ENCODE measurements at regions not wholly inside any gene's neighbourhood (a gene's known extent, or its start where the extent isn't known, plus 50 kb on each side); places are given as distances from the start of the nearest gene placed in this dataset.

GRCh38 chr6:18962361-18962905 is 575.3 kb downstream of the RNF144B start:
- no peak for DNase-seq (ENCODE audit: low read depth)

DNA sequence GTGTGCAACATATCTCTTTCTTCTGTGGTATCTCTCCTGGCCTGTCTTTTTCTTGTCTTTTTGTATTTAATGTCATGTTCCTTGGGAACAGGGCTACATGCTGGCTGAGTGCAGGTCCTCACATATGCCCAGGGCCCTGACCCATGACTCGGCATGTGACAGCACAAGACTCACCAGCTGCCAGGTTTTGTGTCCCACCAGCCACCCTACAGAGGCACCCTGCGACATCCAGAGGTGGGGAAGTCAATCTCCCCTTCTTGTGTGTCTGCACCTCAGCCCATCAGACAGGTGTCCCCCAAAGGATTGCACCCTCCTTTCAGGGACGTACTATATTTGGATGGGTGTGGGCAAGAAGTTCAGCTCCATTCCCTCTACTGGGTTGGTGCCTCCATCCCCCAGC is 576.3 kb downstream of the RNF144B start:
- DNase-seq (ENCODE audit: low read depth), result no peak

- no peak for DNase-seq (ENCODE audit: low read depth)
Observed at GRCh38 chr6:18973251-18973650, 586.1 kb downstream of the RNF144B start.

- DNase-seq (ENCODE audit: low read depth), result no peak
Observed at GRCh38 chr6:18976091-18976490, 588.9 kb downstream of the RNF144B start.

DNA sequence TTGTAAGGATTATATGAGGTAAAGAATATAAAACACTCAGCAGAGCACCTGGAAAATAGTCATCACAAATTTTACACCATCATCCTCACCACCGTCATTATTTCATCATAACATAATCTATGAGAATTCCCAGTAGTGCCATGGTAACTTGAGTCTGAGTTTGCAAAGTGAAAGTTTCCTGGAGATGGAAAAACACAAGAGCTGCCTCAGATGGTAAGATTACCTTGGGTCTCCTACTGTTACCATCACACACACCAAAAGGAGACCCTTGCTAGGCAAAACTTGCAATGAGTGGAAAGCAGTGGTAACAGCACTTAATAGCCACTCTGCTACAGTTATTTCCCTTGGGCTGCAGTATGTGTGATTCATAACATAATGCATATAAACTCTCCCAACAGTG is 589.8 kb downstream of the RNF144B start:
- DNase-seq (ENCODE audit: low read depth), result no peak

- DNase-seq (ENCODE audit: low read depth), result no peak
Observed at GRCh38 chr6:18978337-18979128, 591.4 kb downstream of the RNF144B start.

DNA sequence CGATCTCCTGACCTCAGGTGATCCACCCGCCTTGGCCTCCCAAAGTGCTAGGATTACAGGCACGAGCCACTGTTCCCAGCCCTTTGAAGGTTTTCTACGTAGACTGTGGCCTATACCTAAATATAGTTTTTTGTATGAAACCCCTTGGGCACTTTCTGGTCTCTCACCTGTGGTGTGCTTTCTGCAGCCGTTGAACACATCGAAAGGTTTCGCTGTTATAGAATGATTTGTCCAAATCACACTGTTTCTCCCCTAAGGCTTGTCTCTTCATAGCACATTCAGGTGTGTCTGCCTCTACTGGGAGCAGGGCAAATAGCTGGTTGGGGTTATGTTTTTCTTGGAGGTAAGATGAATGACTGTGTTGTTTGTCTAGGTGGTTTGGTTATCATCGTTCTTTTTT is 597.9 kb downstream of the RNF144B start:
- no peak for DNase-seq (ENCODE audit: low read depth)

GRCh38 chr6:18985996-18986395 is 598.8 kb downstream of the RNF144B start:
- DNase-seq (ENCODE audit: low read depth), result no peak

DNA sequence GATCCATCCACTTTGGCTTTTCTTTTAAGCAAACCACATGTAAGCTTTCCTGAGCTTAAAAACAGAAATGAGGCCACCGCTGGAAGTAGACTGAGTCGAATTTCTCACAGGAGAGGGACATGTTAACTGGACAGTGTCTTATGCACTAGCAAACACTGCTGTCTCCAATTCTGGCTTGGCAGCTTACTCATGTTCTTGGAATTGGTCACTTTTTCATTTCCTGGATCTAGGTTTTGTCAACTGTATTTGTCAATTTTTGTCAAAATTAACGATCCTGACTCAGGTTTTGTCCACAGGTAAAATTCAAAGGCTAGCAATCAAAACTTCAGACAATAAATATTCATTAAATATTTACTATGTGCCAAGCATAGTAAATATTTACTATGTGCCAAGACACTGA is 601.5 kb downstream of the RNF144B start:
- DNase-seq (ENCODE audit: low read depth), result no peak

DNA sequence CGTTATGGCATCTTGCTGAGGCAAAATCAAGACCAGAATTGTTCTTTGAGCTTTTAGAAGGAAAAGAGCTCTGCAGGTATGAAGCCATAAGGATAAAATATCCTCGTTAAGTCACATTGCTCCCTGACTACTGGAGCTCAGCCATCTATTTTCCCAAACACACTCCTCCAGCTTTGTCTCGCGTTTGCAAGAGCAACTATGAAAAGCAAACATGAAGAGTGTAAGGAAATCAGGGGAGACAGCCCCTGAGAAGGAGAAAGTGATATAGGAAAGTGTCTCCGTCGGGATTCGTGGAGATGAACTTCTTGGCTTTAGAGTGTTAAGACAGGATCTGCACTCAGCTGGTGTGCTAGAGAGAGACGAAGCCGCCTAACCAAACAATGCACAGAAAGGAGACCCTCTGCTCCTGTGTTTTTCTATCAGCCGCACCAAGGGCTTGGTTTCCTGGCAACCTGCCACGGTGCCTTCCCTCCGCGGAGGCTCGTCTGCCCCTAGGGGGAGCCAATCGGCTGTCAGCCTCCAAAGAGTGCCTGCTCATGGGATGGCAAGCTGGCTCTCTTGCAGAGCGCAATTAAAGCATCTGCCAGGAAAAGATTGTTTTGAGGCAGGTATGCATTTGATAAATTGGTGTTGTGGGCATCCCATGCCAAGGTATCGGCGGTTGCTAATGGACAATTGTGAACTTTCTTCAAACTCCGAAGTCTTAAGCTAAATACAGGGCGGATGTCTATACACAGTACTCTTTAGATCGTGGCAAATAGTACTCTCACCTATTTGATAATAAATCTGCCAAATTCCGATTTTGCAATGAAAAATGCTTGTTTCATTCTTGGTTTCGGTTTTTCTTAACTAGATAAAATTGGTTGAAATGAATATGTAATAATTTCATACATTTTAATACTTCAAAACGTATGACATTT is 603.2 kb downstream of the RNF144B start:
- DNase-seq (ENCODE audit: low read depth), result no peak

DNA sequence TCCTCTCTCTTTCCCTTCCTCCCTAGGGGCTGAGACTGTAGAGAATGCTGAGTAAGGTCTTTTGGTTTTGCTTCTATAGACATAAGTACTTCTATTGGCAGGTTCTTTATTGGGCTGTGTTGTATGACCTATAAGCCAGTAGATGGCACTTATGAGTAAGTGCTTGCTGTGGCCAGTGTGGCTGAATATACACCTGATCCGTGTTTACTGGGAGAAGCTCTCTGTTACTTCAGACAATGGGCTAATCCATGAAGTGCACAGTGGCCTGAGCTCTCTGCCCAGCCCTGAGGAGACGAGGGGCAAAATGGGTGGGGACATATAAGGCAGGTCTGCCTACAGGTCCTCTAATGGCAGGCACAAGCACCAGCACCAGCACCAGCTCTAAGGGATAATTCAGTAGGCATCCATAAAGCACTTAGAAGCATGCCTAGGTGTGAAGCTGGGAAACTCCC is 610.3 kb downstream of the RNF144B start:
- DNase-seq (ENCODE audit: low read depth), result no peak

DNA sequence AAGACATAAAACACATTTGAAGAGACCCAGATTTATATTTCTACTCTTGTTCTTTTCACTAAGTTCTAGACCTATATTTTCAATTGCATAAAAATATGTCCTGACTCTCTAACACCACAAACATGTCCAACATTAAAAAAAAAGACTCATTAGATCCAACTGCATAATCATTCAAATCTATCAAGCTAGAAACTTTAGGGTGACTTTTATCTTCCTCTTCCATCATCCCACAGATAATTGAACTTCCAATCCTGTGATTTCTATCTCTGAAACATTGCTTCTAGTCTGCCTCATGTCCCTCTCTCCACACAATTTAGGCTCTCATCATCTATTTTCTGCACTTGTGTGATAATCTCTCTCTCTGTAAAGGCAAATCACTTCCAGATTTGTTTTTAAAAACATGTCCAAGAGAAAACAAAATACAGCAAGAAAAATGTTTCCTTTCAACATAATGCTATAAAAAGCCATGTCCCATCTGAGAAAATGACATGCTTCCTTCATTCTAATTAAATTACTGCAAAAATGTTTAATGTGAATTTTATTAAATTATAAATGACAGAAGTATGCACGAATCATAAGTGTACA is 615.9 kb downstream of the RNF144B start:
- DNase-seq (ENCODE audit: low read depth), result no peak

- no peak for DNase-seq (ENCODE audit: low read depth)
Observed at GRCh38 chr6:19004176-19004575, 617.0 kb downstream of the RNF144B start.

DNA sequence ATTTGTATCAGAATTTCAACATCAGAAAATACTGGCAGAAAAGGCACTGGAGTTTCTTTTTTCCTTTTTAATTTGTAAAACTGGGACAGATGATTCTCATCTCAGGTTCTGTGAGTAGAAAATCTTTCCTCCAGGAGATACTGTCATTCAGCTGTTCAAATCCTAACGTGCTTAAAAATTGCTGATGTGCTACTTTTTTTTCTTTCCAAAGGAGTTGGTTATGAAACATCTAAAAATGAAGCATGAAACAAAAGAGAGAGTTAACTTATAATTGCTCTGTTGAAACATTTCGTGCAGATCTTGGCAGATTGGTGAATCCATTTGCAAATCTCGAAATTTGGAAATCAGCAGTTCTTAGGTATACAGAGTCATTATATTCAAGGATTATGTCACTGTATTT is 622.6 kb downstream of the RNF144B start:
- DNase-seq (ENCODE audit: low read depth), result no peak

DNA sequence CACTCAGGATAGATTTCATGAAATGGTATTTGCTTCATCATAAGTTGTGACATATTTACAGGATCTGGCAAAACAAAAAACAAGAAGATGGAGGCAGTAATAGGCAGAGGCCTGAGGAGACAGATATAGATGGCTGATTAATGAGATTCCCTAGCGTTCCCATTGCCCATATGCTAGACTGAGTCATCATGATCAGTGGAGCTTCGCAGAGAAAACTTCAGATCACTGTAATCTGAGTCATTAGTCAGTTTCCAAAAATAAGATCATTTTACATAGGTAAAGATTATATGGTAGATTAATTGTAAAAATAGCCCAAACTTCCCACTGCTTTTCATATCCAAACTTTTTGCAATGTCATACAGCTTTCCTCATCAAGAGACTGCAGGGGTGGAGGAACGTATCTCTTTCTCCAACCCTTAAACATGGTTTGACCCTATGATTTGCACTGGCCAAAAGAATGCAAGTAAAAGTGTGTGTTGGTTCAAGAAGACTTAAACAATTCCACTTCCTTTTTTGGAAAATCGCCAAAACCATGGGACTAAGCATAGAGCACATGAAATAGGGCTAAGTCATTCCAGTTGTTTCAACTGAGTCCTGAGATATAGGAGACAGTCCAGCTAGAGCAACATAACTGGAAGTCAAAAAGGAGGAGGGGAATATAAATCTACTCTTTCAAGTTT is 626.0 kb downstream of the RNF144B start:
- DNase-seq (ENCODE audit: low read depth), result no peak

DNA sequence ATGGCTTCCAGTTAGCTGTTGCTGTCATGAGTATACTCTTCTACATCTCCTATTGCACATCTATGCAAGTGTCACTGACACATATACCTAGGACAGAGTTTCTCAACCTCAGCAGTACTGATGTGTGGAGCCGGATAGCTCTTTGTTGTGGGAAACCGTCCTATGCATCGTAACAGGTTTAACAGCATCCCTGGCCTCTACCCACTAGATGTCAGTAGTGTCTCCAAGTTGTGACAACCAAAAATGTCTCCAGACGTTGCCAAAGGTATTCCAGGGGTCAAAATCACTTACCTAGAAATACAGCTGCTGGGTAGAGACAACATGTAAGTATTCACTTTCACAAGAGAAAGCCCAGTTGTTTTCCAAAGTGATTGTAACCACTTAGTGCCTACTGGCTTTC is 637.6 kb downstream of the RNF144B start:
- no peak for DNase-seq (ENCODE audit: low read depth)

DNA sequence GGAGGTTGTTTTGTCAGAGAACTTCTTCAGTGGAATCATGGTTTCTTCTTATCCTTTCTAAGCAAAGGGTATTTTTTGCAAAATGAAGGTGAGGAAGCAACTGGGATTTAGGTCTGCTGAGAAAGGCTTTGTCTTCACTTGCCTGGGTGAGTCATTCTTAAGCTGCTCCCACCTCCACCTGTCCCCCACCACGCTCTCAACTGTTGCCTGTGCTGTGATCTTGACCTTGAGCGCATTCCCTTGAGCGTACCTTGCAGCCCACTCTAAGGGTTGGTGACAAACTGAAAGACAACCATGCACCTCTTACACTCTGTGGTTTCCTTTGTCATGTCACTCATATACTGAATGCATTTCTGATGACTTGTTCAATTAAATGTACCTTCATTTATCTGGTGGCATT is 641.1 kb downstream of the RNF144B start:
- DNase-seq (ENCODE audit: low read depth), result no peak

GRCh38 chr6:19032591-19033295 is 645.6 kb downstream of the RNF144B start:
- DNase-seq (ENCODE audit: low read depth), result no peak

GRCh38 chr6:19033683-19034082 is 646.5 kb downstream of the RNF144B start:
- DNase-seq (ENCODE audit: low read depth), result no peak

DNA sequence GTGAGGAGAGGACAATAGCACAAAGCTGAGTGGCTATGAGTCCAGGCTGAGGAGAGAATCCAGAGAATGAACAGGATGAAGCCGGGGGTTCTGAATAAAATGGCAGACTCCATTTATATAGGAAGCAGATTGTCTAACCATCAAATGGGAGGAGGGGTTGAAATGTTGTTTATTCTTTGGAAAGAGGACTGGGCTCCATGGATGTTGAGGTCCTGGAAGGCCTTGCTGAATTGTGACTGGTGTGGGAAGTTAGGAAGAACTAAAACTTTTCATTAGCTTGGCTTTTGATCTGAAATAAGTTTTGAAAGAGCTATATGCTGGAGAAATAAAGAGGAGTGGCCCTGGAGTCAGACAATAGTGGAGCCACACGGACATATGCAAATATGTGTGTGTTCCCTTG is 647.8 kb downstream of the RNF144B start:
- no peak for DNase-seq (ENCODE audit: low read depth)

GRCh38 chr6:19035461-19036195 is 648.5 kb downstream of the RNF144B start:
- DNase-seq (ENCODE audit: low read depth), result no peak
